Spleen (tissue), 7 donors: ENCODE measurements at regions not wholly inside any gene's neighbourhood (a gene's known extent, or its start where the extent isn't known, plus 50 kb on each side); places are given as distances from the start of the nearest gene placed in this dataset.

Source experiments
- CTCF ChIP-seq, 11 experiments: fragments of 200-600 bp in 7 of 11; fragments of 450-650 bp in 4 of 11; sonication (generic) in 4 of 11; IDR thresholded peaks in 8 of 11; conservative IDR thresholded peaks in 3 of 11; 1 replicate in 7 of 11; 2 replicates in 4 of 11; pipeline versions ENCODE4 v1.4.0 to v1.8.0; 2016 to 2021; ENCODE audit warnings: antibody characterized with exemption in 11 of 11, inconsistent platforms in 4 of 11, mild to moderate bottlenecking in 1 of 11
- POLR2A ChIP-seq, 3 donors: fragments of 450-650 bp; IDR thresholded peaks; one replicate each; pipeline ENCODE4 v1.5.1; 2017; ENCODE audit warnings: antibody characterized with exemption in 3 of 3, mild to moderate bottlenecking in 1 of 3
- POLR2AphosphoS5 ChIP-seq, 3 donors: sonication (generic); formaldehyde crosslinking; IDR thresholded peaks; one replicate each; pipeline ENCODE4 v1.5.1; 2017; ENCODE audit warnings: antibody characterized with exemption in 3 of 3
- donor health status: DM: no; HTN: no; CAD: no; lungs with moderate emphysema.
- donor health status: DM: no; HTN: no; CAD: no.
- donor health status: DM: no; HTN: no; CAD: no.

GRCh38 chr14:34259996-34260395, 202.0 kb downstream of the SPTSSA start:
- TF ChIP-seq CTCF (IDR thresholded peaks at IDR 0.05 in 8 of 11, conservative IDR thresholded peaks at IDR 0.05 in 3 of 11), result no peak
- no peak for TF ChIP-seq POLR2A (IDR thresholded peaks at IDR 0.05)
- no peak for TF ChIP-seq POLR2AphosphoS5 (IDR thresholded peaks at IDR 0.05)
